ENCODE measurements at regions not wholly inside any gene's neighbourhood (a gene's known extent, or its start where the extent isn't known, plus 50 kb on each side); places are given as distances from the start of the nearest gene placed in this dataset.
"Not testable (repeated sequence)": the region's sequence is repeated elsewhere in the genome, so short reads cannot be mapped to it uniquely, and the experiment has no call there.

DNA sequence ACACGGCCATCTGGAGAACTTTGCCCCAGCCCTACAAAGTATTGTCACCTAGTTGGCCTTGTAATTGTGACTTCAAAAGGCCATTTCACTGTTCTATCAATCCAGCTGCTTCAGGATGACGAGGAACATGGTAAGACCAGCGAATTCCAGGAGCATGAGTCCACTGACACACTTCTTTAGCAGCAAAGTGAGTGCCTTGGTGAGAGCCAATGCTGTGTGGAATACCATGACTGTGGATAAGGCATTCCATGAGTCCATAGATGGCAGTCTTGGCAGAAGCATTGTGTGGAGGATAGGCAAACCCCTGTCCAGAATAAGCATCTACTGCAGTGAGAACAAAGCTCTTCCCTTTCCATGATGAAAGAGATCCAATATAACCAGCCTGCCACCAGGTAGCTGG lies 1009.1 kb upstream of the USP15 start:
- Mint-ChIP-seq H3K4me1 (ENCODE audit: low read depth) (no peaks in the 10 kb centered on the region), H3K27ac (no peak overlapping the region), H3K36me3 (ENCODE audit: low read depth) (no peaks in the 10 kb centered on the region), H3K9me3 (peaks cover 3% of the 10 kb centered on the region), H3K27me3 (no peaks in the 10 kb centered on the region), H3K4me3 (no peak overlapping the region)
- ATAC-seq: no peak
- ChIA-PET CTCF (no interaction called here), POLR2A (no interaction called here)
- TF ChIP-seq, protein P1, sequence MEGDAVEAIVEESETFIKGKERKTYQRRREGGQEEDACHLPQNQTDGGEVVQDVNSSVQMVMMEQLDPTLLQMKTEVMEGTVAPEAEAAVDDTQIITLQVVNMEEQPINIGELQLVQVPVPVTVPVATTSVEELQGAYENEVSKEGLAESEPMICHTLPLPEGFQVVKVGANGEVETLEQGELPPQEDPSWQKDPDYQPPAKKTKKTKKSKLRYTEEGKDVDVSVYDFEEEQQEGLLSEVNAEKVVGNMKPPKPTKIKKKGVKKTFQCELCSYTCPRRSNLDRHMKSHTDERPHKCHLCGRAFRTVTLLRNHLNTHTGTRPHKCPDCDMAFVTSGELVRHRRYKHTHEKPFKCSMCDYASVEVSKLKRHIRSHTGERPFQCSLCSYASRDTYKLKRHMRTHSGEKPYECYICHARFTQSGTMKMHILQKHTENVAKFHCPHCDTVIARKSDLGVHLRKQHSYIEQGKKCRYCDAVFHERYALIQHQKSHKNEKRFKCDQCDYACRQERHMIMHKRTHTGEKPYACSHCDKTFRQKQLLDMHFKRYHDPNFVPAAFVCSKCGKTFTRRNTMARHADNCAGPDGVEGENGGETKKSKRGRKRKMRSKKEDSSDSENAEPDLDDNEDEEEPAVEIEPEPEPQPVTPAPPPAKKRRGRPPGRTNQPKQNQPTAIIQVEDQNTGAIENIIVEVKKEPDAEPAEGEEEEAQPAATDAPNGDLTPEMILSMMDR (IDR thresholded peaks at IDR 0.05): no peak
- DNase-seq: no peak
- intact Hi-C loops (cut with micrococcal nuclease): no loop called here

- Mint-ChIP-seq H3K27ac (no peak overlapping the region), H3K4me1 (ENCODE audit: low read depth) (no peaks in the 10 kb centered on the region), H3K9me3 (peaks cover 3% of the 10 kb centered on the region), H3K36me3 (ENCODE audit: low read depth) (no peaks in the 10 kb centered on the region), H3K4me3 (no peak overlapping the region), H3K27me3 (no peaks in the 10 kb centered on the region)
- ATAC-seq (no peak), DNase-seq (no peak)
- POLR2A ChIA-PET: no interaction called here
- intact Hi-C loops (cut with micrococcal nuclease): no loop called here
- CTCF ChIA-PET: no interaction called here
- TF ChIP-seq, protein P1 (IDR thresholded peaks at IDR 0.05): no peak
Measured at GRCh38 chr12:61254225-61254624, 1006.0 kb upstream of the USP15 start.

DNA sequence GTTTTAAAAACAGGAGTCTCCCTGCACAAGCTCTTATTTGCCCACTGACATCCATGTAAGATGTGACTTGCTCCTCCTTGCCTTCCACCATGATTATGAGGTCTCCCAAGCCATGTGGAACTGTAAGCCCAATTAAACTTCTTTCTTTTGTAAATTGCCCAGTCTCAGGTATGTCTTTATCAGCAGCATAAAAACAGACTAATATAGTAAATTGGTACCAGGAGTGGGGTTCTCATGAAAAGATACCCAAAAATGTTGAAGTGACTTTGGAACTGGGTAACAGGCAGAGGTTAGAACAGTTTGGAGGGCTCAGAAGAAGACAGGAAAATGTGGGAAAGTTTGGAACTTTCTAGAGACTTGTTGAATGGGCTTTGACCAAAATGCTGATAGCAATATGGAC lies 995.9 kb upstream of the USP15 start:
- H3K36me3 Mint-ChIP-seq (ENCODE audit: low read depth); H3K4me1 Mint-ChIP-seq (ENCODE audit: low read depth); DNase-seq; intact Hi-C loops (cut with micrococcal nuclease); H3K27me3 Mint-ChIP-seq; CTCF ChIA-PET; H3K27ac Mint-ChIP-seq; POLR2A ChIA-PET; ATAC-seq; H3K4me3 Mint-ChIP-seq: not testable (repeated sequence)
- peaks cover 21% of the 10 kb centered on the region for H3K9me3 Mint-ChIP-seq

GRCh38 chr12:61267474-61267873 lies 992.7 kb upstream of the USP15 start:
- ATAC-seq (no peak), DNase-seq (no peak)
- no peaks in the 10 kb centered on the region for H3K27me3 Mint-ChIP-seq
- CTCF ChIA-PET: no interaction called here
- TF ChIP-seq, protein P1 (IDR thresholded peaks at IDR 0.05): no peak
- H3K27ac Mint-ChIP-seq: no peak overlapping the region
- intact Hi-C loops (cut with micrococcal nuclease): no loop called here
- H3K4me1 Mint-ChIP-seq (ENCODE audit: low read depth): no peaks in the 10 kb centered on the region
- POLR2A ChIA-PET: no interaction called here
- peaks cover 18% of the 10 kb centered on the region for H3K9me3 Mint-ChIP-seq
- H3K36me3 Mint-ChIP-seq (ENCODE audit: low read depth): no peaks in the 10 kb centered on the region
- no peak overlapping the region for H3K4me3 Mint-ChIP-seq

- no peaks in the 10 kb centered on the region for H3K27me3 Mint-ChIP-seq
- CTCF ChIA-PET: no interaction called here
- POLR2A ChIA-PET: no interaction called here
- ATAC-seq (no peak), DNase-seq (no peak)
- H3K27ac Mint-ChIP-seq: no peak overlapping the region
- no peaks in the 10 kb centered on the region for H3K36me3 Mint-ChIP-seq (ENCODE audit: low read depth)
- intact Hi-C loops (cut with micrococcal nuclease): no loop called here
- no peak overlapping the region for H3K4me3 Mint-ChIP-seq
- no peaks in the 10 kb centered on the region for H3K9me3 Mint-ChIP-seq
- TF ChIP-seq, protein P1 (IDR thresholded peaks at IDR 0.05): no peak
- H3K4me1 Mint-ChIP-seq (ENCODE audit: low read depth): no peaks in the 10 kb centered on the region
Measured at GRCh38 chr12:61272441-61272840, 987.8 kb upstream of the USP15 start.
